ENCODE measurements at regions not wholly inside any gene's neighbourhood (a gene's known extent, or its start where the extent isn't known, plus 50 kb on each side); places are given as distances from the start of the nearest gene placed in this dataset.

DNA sequence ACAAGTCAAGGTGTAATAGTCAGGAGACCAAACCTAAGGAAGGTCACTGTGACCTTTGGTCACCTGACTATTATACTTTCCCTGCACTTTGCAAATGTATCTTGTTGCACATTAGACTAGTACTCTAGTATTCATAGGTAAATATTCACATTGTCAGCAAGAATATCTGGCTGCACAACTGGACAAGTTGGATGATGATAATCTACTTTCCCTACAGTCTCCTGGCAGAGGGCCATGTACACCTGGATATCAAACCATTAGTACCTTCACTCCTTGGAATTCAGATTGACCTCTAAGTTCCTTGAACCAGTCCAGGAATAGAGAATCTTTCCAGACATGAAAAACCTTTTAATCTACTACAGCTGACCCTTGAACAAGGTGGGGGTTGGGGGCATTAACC, 344.8 kb downstream of the DEPDC1B start (continued):
- TF ChIP-seq, protein P1, sequence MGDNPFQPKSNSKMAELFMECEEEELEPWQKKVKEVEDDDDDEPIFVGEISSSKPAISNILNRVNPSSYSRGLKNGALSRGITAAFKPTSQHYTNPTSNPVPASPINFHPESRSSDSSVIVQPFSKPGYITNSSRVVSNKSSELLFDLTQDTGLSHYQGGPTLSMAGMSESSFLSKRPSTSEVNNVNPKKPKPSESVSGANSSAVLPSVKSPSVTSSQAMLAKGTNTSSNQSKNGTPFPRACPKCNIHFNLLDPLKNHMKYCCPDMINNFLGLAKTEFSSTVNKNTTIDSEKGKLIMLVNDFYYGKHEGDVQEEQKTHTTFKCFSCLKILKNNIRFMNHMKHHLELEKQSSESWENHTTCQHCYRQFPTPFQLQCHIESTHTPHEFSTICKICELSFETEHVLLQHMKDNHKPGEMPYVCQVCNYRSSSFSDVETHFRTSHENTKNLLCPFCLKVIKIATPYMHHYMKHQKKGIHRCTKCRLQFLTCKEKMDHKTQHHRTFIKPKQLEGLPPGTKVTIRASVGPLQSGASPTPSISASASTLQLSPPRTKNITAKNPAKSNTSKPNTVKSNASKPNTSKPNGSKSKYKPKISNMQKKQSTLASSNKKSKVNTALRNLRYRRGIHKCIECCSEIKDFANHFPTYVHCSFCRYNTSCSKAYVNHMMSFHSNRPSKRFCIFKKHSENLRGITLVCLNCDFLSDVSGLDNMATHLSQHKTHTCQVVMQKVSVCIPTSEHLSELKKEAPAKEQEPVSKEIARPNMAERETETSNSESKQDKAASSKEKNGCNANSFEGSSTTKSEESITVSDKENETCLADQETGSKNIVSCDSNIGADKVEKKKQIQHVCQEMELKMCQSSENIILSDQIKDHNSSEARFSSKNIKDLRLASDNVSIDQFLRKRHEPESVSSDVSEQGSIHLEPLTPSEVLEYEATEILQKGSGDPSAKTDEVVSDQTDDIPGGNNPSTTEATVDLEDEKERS (tag by site-specific recombination; IDR thresholded peaks at IDR 0.05): no peak
- TF ChIP-seq ZNF792 (tag by site-specific recombination; IDR thresholded peaks at IDR 0.05): no peak
- TF ChIP-seq ZNF747 (tag by site-specific recombination; IDR thresholded peaks at IDR 0.05): no peak
- TF ChIP-seq ZNF791 (tag by site-specific recombination; IDR thresholded peaks at IDR 0.05): no peak
- no peak for TF ChIP-seq GFI1B (tag by site-specific recombination; IDR thresholded peaks at IDR 0.05)
- no peak for TF ChIP-seq ZNF837 (tag by site-specific recombination; IDR thresholded peaks at IDR 0.05)

DNA sequence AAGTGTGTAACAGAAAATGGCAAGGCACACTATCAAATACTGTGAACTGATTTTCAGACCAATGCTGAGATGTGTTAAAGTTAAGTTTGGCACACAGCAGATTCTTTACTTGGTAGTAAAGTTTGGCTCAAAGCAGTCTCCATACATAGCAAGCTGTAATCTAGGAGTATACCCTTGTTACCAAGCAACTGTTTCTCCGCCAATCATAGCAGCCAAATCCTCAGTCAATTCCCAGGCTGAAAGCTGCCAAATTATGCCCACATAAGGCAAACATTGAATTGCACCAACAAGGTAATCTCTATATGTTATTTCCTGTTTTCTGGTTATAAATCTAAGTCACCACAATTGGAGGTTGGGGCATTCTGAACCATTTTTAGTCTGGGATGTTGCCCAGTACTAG, 345.7 kb downstream of the DEPDC1B start:
- no peaks in the 10 kb centered on the region for H3K4me1 ChIP-seq (ENCODE audit: control insufficient read depth, insufficient read depth, low read length)
- H3K36me3 ChIP-seq (ENCODE audit: control insufficient read depth in 2 of 2, insufficient read depth in 1 of 2, low read length in 2 of 2): no peaks in the 10 kb centered on the region
- H3K27ac ChIP-seq (ENCODE audit: extremely low read depth, low read depth, low read length): no peak overlapping the region
- ChIA-PET POLR2A (no interaction called here), CTCF (interaction anchor here (0.6 kb wide), 1 partner anchor 395 kb away, joined by 3 read pairs; no protein-coding TSS in a partner anchor)
- H3K9me3 ChIP-seq (ENCODE audit: control insufficient read depth, insufficient read depth, low read depth, low read length): no peaks in the 10 kb centered on the region
- TF ChIP-seq, protein P2, sequence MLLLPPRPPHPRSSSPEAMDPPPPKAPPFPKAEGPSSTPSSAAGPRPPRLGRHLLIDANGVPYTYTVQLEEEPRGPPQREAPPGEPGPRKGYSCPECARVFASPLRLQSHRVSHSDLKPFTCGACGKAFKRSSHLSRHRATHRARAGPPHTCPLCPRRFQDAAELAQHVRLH (tag by site-specific recombination; IDR thresholded peaks at IDR 0.05): no peak
- TF ChIP-seq KLF9 (tag by site-specific recombination; IDR thresholded peaks at IDR 0.05; ENCODE audit: low read depth) (no peak), ZNF621 (tag by site-specific recombination; IDR thresholded peaks at IDR 0.05) (no peak), KLF8 (tag by site-specific recombination; IDR thresholded peaks at IDR 0.05) (no peak), HOXA7 (CRISPR knock-in tag; IDR thresholded peaks at IDR 0.05; ENCODE audit: borderline replicate concordance) (no peak), ZBTB7A (tag by site-specific recombination; IDR thresholded peaks at IDR 0.05; ENCODE audit: low read depth) (no peak), ZNF514 (tag by site-specific recombination; IDR thresholded peaks at IDR 0.05) (no peak), FEZF1 (tag by site-specific recombination; IDR thresholded peaks at IDR 0.05) (no peak), ZNF292 (tag by site-specific recombination; IDR thresholded peaks at IDR 0.05; ENCODE audit: borderline replicate concordance, low read depth) (no peak), ZNF423 (tag by site-specific recombination; IDR thresholded peaks at IDR 0.05) (no peak), ZNF530 (tag by site-specific recombination; IDR thresholded peaks at IDR 0.05; ENCODE audit: low read depth) (no peak), ZBTB21 (tag by site-specific recombination; IDR thresholded peaks at IDR 0.05) (no peak)
- TF ChIP-seq, protein P3, sequence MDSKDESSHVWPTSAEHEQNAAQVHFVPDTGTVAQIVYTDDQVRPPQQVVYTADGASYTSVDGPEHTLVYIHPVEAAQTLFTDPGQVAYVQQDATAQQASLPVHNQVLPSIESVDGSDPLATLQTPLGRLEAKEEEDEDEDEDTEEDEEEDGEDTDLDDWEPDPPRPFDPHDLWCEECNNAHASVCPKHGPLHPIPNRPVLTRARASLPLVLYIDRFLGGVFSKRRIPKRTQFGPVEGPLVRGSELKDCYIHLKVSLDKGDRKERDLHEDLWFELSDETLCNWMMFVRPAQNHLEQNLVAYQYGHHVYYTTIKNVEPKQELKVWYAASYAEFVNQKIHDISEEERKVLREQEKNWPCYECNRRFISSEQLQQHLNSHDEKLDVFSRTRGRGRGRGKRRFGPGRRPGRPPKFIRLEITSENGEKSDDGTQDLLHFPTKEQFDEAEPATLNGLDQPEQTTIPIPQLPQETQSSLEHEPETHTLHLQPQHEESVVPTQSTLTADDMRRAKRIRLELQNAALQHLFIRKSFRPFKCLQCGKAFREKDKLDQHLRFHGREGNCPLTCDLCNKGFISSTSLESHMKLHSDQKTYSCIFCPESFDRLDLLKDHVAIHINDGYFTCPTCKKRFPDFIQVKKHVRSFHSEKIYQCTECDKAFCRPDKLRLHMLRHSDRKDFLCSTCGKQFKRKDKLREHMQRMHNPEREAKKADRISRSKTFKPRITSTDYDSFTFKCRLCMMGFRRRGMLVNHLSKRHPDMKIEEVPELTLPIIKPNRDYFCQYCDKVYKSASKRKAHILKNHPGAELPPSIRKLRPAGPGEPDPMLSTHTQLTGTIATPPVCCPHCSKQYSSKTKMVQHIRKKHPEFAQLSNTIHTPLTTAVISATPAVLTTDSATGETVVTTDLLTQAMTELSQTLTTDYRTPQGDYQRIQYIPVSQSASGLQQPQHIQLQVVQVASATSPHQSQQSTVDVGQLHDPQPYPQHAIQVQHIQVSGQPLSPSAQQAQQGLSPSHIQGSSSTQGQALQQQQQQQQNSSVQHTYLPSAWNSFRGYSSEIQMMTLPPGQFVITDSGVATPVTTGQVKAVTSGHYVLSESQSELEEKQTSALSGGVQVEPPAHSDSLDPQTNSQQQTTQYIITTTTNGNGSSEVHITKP (tag by site-specific recombination; IDR thresholded peaks at IDR 0.05): no peak
- TF ChIP-seq, protein P4, sequence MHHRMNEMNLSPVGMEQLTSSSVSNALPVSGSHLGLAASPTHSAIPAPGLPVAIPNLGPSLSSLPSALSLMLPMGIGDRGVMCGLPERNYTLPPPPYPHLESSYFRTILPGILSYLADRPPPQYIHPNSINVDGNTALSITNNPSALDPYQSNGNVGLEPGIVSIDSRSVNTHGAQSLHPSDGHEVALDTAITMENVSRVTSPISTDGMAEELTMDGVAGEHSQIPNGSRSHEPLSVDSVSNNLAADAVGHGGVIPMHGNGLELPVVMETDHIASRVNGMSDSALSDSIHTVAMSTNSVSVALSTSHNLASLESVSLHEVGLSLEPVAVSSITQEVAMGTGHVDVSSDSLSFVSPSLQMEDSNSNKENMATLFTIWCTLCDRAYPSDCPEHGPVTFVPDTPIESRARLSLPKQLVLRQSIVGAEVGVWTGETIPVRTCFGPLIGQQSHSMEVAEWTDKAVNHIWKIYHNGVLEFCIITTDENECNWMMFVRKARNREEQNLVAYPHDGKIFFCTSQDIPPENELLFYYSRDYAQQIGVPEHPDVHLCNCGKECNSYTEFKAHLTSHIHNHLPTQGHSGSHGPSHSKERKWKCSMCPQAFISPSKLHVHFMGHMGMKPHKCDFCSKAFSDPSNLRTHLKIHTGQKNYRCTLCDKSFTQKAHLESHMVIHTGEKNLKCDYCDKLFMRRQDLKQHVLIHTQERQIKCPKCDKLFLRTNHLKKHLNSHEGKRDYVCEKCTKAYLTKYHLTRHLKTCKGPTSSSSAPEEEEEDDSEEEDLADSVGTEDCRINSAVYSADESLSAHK (tag by site-specific recombination; IDR thresholded peaks at IDR 0.05): no peak
- TF ChIP-seq, protein P5, sequence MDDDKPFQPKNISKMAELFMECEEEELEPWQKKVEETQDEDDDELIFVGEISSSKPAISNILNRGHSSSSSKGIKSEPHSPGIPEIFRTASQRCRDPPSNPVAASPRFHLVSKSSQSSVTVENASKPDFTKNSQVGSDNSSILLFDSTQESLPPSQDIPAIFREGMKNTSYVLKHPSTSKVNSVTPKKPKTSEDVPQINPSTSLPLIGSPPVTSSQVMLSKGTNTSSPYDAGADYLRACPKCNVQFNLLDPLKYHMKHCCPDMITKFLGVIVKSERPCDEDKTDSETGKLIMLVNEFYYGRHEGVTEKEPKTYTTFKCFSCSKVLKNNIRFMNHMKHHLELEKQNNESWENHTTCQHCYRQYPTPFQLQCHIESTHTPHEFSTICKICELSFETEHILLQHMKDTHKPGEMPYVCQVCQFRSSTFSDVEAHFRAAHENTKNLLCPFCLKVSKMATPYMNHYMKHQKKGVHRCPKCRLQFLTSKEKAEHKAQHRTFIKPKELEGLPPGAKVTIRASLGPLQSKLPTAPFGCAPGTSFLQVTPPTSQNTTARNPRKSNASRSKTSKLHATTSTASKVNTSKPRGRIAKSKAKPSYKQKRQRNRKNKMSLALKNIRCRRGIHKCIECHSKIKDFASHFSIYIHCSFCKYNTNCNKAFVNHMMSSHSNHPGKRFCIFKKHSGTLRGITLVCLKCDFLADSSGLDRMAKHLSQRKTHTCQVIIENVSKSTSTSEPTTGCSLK (tag by site-specific recombination; IDR thresholded peaks at IDR 0.05): no peak
- no peak overlapping the region for H3K4me3 ChIP-seq (ENCODE audit: low read depth, low read length)
